DND-41 (cell line): ENCODE measurements at regions not wholly inside any gene's neighbourhood (a gene's known extent, or its start where the extent isn't known, plus 50 kb on each side); places are given as distances from the start of the nearest gene placed in this dataset.

Experiments
- ATAC-seq: fragments of 200-7000 bp; cut with Tn5 transposase; 3 replicates; pipeline ENCODE4 v1.9.1; 2021; ENCODE audit warnings: low read depth; ENCODE audit not compliant: insufficient read depth
- DNase-seq: peaks from one replicate; pipeline ENCODE4 v3.0.0-alpha.2; 2020
- H2AFZ ChIP-seq: 2 replicates; pipeline ENCODE4 v1.6.0; 2012; ENCODE audit warnings: low read depth, low read length
- H3K27ac ChIP-seq: 2 replicates; pipeline ENCODE4 v1.5.1; 2012; ENCODE audit warnings: low read length, inconsistent platforms
- H3K27me3 ChIP-seq: fragments of 200-600 bp; sonication (generic); 2 replicates; pipeline ENCODE4 v1.6.0; 2012; ENCODE audit warnings: low read length, mild to moderate bottlenecking, inconsistent platforms; ENCODE audit not compliant: insufficient read depth, poor library complexity
- H3K36me3 ChIP-seq: 2 replicates; pipeline ENCODE4 v1.5.1; 2012; ENCODE audit warnings: low read length, inconsistent platforms; ENCODE audit not compliant: insufficient read depth
- H3K4me1 ChIP-seq: 2 replicates; pipeline ENCODE4 v1.5.1; 2012; ENCODE audit warnings: mild to moderate bottlenecking, low read length; ENCODE audit not compliant: insufficient read depth
- H3K4me2 ChIP-seq: 2 replicates; pipeline ENCODE4 v1.6.0; 2012; ENCODE audit warnings: mild to moderate bottlenecking, moderate library complexity, low read length, inconsistent platforms; ENCODE audit not compliant: insufficient read depth
- H3K4me3 ChIP-seq, 2 experiments: fragments of 200-600 bp in 1 of 2; shearing (Covaris generic) in 1 of 2; 2 replicates each; pipeline ENCODE4 v1.5.1; 2012 to 2016; ENCODE audit warnings: inconsistent platforms in 2 of 2, low read length in 2 of 2, mild to moderate bottlenecking in 2 of 2, low read depth in 1 of 2, moderate library complexity in 1 of 2
- H3K79me2 ChIP-seq: 2 replicates; pipeline ENCODE4 v1.6.0; 2012; ENCODE audit warnings: low read length, inconsistent platforms; ENCODE audit not compliant: insufficient read depth
- H3K9ac ChIP-seq: 2 replicates; pipeline ENCODE4 v1.6.0; 2012; ENCODE audit warnings: low read depth, mild to moderate bottlenecking, inconsistent platforms, low read length, moderate library complexity
- H3K9me3 ChIP-seq: 2 replicates; pipeline ENCODE4 v1.5.1; 2012; ENCODE audit warnings: low read length, moderate library complexity, mild to moderate bottlenecking, inconsistent platforms; ENCODE audit not compliant: insufficient read depth, severe bottlenecking
- H4K20me1 ChIP-seq: 2 replicates; pipeline ENCODE4 v1.6.0; 2012; ENCODE audit warnings: low read length; ENCODE audit not compliant: insufficient read depth
- CTCF ChIP-seq: IDR thresholded peaks from 2 replicates; pipeline ENCODE4 v1.5.1; 2012; ENCODE audit warnings: borderline replicate concordance, low read length, moderate library complexity, mild to moderate bottlenecking; ENCODE audit not compliant: poor library complexity, severe bottlenecking; ENCODE audit errors: extremely low read depth
- EZH2 ChIP-seq: IDR thresholded peaks from 3 replicates; pipeline ENCODE4 v1.6.1; 2012; ENCODE audit warnings: borderline replicate concordance, low read depth, mild to moderate bottlenecking, moderate library complexity, low read length, inconsistent platforms; ENCODE audit not compliant: severe bottlenecking

- H3K27ac ChIP-seq, result no peak overlapping the region
- H3K4me1 ChIP-seq, result no peaks in the 10 kb centered on the region
- ATAC-seq (no peak), DNase-seq (no peak)
- no peak overlapping the region for H3K4me2 ChIP-seq
- H2AFZ ChIP-seq, result no peak overlapping the region
- H3K4me3 ChIP-seq, result no peak overlapping the region
- H3K36me3 ChIP-seq, result no peaks in the 10 kb centered on the region
- H3K79me2 ChIP-seq, result no peaks in the 10 kb centered on the region
- H3K27me3 ChIP-seq, result peaks cover 6% of the 10 kb centered on the region
- H3K9me3 ChIP-seq, result no peaks in the 10 kb centered on the region
- no peak overlapping the region for H3K9ac ChIP-seq
- TF ChIP-seq EZH2, result no peak
- TF ChIP-seq CTCF, result no peak
- H4K20me1 ChIP-seq, result no peaks in the 10 kb centered on the region
These were observed 187.5 kb downstream of the MOXD1 start for GRCh38 chr6:132213732-132214131.

- Histone ChIP-seq H2AFZ (no peak overlapping the region), H3K27me3 (peaks cover 6% of the 10 kb centered on the region), H3K79me2 (no peaks in the 10 kb centered on the region), H3K4me2 (no peak overlapping the region), H3K9me3 (no peaks in the 10 kb centered on the region), H3K4me1 (no peaks in the 10 kb centered on the region), H4K20me1 (no peaks in the 10 kb centered on the region), H3K9ac (no peak overlapping the region), H3K4me3 (no peak overlapping the region), H3K36me3 (no peaks in the 10 kb centered on the region), H3K27ac (no peak overlapping the region)
- ATAC-seq (no peak), DNase-seq (no peak)
- TF ChIP-seq CTCF, result no peak
- TF ChIP-seq EZH2, result no peak
These were observed 188.1 kb downstream of the MOXD1 start for GRCh38 chr6:132213191-132213590.

- Histone ChIP-seq H3K9ac (no peak overlapping the region), H2AFZ (no peak overlapping the region)
These were observed 190.2 kb downstream of the MOXD1 start for GRCh38 chr6:132210886-132211563.

More at GRCh38 chr6:132210886-132211563, 190.2 kb downstream of the MOXD1 start:
- Histone ChIP-seq H3K27ac (no peak overlapping the region), H3K4me3 (no peak overlapping the region), H3K79me2 (no peaks in the 10 kb centered on the region), H3K9me3 (no peaks in the 10 kb centered on the region), H4K20me1 (no peaks in the 10 kb centered on the region), H3K27me3 (peaks cover 6% of the 10 kb centered on the region), H3K4me1 (no peaks in the 10 kb centered on the region), H3K36me3 (no peaks in the 10 kb centered on the region), H3K4me2 (no peak overlapping the region)
- no peak for ATAC-seq
- DNase-seq, result no peak
- TF ChIP-seq EZH2 (no peak), CTCF (no peak)
